K562 (cell line): ENCODE measurements at regions not wholly inside any gene's neighbourhood (a gene's known extent, or its start where the extent isn't known, plus 50 kb on each side); places are given as distances from the start of the nearest gene placed in this dataset.

Source experiments
- E4F1 ChIP-seq: fragments of 250-450 bp; sonication (Bioruptor Pico); IDR thresholded peaks from 2 replicates; pipeline ENCODE4 v1.5.0; 2021; ENCODE audit warnings: mild to moderate bottlenecking, borderline replicate concordance
- FOXP1 ChIP-seq: sonication (generic); formaldehyde crosslinking; IDR thresholded peaks from 2 replicates; pipeline ENCODE4 v1.8.0; 2022; ENCODE audit warnings: mild to moderate bottlenecking, missing genetic modification reagents

- no peak; the same call in 1 of the 2 replicates for TF ChIP-seq FOXP1 (CRISPR knock-in tag)
- no peak for TF ChIP-seq E4F1 (CRISPR knock-in tag)
Observed at GRCh38 chr22:22749167-22749758, 104.8 kb downstream of the GGTLC2 start.
